Urinary bladder (tissue), 3 donors: ENCODE measurements at regions not wholly inside any gene's neighbourhood (a gene's known extent, or its start where the extent isn't known, plus 50 kb on each side); places are given as distances from the start of the nearest gene placed in this dataset.

Experiments
- DNase-seq: peaks from one replicate; pipeline ENCODE4 v3.0.0-alpha.2; 2015; ENCODE audit errors: extremely low spot score
- H3K27ac ChIP-seq: one replicate; pipeline ENCODE4 v1.5.1; 2013; ENCODE audit warnings: low read depth, mild to moderate bottlenecking, moderate library complexity
- H3K36me3 ChIP-seq: one replicate; pipeline ENCODE4 v1.6.1; 2013; ENCODE audit warnings: mild to moderate bottlenecking, moderate library complexity; ENCODE audit not compliant: insufficient read depth
- H3K4me1 ChIP-seq: one replicate; pipeline ENCODE4 v1.6.1; 2013; ENCODE audit warnings: mild to moderate bottlenecking, moderate library complexity; ENCODE audit not compliant: insufficient read depth
- H3K4me3 ChIP-seq: one replicate; pipeline ENCODE4 v1.5.1; 2013; ENCODE audit warnings: low read depth, low read length
- WGBS: extraction: QIAGEN DNeasy Blood & Tissue Kit; methylation state at CpG from one replicate; pipeline ENCODE4 v1.1.7; 2013; 5-methylcytosine and 5-hydroxymethylcytosine counted together
- donor health status: healthy with polysubstance abuse.
- donor health status: healthy.

- DNase-seq: no peak
- Histone ChIP-seq H3K27ac (no peak overlapping the region), H3K4me1 (no peaks in the 10 kb centered on the region), H3K36me3 (no peaks in the 10 kb centered on the region), H3K4me3 (no peak overlapping the region)
These were observed 141.2 kb downstream of the LRRC3B start for GRCh38 chr3:26763723-26764122.

GRCh38 chr3:26766031-26766430 lies 143.5 kb downstream of the LRRC3B start:
- Histone ChIP-seq H3K4me1 (no peaks in the 10 kb centered on the region), H3K36me3 (no peaks in the 10 kb centered on the region), H3K27ac (no peak overlapping the region), H3K4me3 (no peak overlapping the region)
- 36% methylated on average over 1 of the region's 1 CpG for WGBS
- no peak for DNase-seq

- WGBS: 93% methylated on average over 1 of the region's 1 CpG
- Histone ChIP-seq H3K4me3 (no peak overlapping the region), H3K27ac (no peak overlapping the region), H3K4me1 (no peaks in the 10 kb centered on the region), H3K36me3 (no peaks in the 10 kb centered on the region)
- no peak for DNase-seq
These were observed 145.6 kb downstream of the LRRC3B start for GRCh38 chr3:26768068-26768651.

GRCh38 chr3:26799679-26800317 lies 177.2 kb downstream of the LRRC3B start:
- 85% methylated on average over 5 of the region's 5 CpGs for WGBS
- no peak for DNase-seq

GRCh38 chr3:26807272-26807671 lies 184.7 kb downstream of the LRRC3B start:
- H3K4me1 ChIP-seq: no peaks in the 10 kb centered on the region
- WGBS: 72% methylated on average over 1 of the region's 1 CpG

More at GRCh38 chr3:26799679-26800317, 177.2 kb downstream of the LRRC3B start:
- Histone ChIP-seq H3K36me3 (no peaks in the 10 kb centered on the region), H3K4me3 (no peak overlapping the region), H3K27ac (no peak overlapping the region), H3K4me1 (no peaks in the 10 kb centered on the region)

GRCh38 chr3:26825454-26825853 lies 202.9 kb downstream of the LRRC3B start:
- no peak overlapping the region for H3K4me3 ChIP-seq
- 81% methylated on average over 2 of the region's 2 CpGs for WGBS
- no peak for DNase-seq
- no peak overlapping the region for H3K27ac ChIP-seq
- H3K4me1 ChIP-seq: no peaks in the 10 kb centered on the region
- H3K36me3 ChIP-seq: no peaks in the 10 kb centered on the region

More at GRCh38 chr3:26807272-26807671, 184.7 kb downstream of the LRRC3B start:
- Histone ChIP-seq H3K36me3 (no peaks in the 10 kb centered on the region), H3K27ac (no peak overlapping the region), H3K4me3 (no peak overlapping the region)
- no peak for DNase-seq

GRCh38 chr3:26827169-26827568 lies 204.6 kb downstream of the LRRC3B start:
- no peak for DNase-seq
- no peaks in the 10 kb centered on the region for H3K36me3 ChIP-seq
- H3K4me1 ChIP-seq: no peaks in the 10 kb centered on the region
- WGBS: 46% methylated on average over 1 of the region's 1 CpG
- no peak overlapping the region for H3K4me3 ChIP-seq
- H3K27ac ChIP-seq: no peak overlapping the region

GRCh38 chr3:26838026-26838425 lies 215.5 kb downstream of the LRRC3B start:
- WGBS: 68% methylated on average over 4 of the region's 4 CpGs
- Histone ChIP-seq H3K27ac (no peak overlapping the region), H3K4me1 (no peaks in the 10 kb centered on the region), H3K36me3 (no peaks in the 10 kb centered on the region), H3K4me3 (no peak overlapping the region)
- DNase-seq: no peak

GRCh38 chr3:26839001-26839400 lies 216.4 kb downstream of the LRRC3B start:
- 92% methylated on average over 1 of the region's 1 CpG for whole genome bisulfite sequencing
- Histone ChIP-seq H3K36me3 (no peaks in the 10 kb centered on the region), H3K27ac (no peak overlapping the region), H3K4me3 (no peak overlapping the region), H3K4me1 (no peaks in the 10 kb centered on the region)
- DNase-seq: no peak

GRCh38 chr3:26840272-26840870 lies 217.8 kb downstream of the LRRC3B start:
- no peak overlapping the region for H3K4me3 ChIP-seq
- H3K4me1 ChIP-seq: no peaks in the 10 kb centered on the region
- H3K36me3 ChIP-seq: no peaks in the 10 kb centered on the region
- 88% methylated on average over 1 of the region's 1 CpG for WGBS
- DNase-seq: no peak
- no peak overlapping the region for H3K27ac ChIP-seq

- 97% methylated on average over 3 of the region's 3 CpGs for WGBS
These were observed 222.6 kb downstream of the LRRC3B start for GRCh38 chr3:26845194-26845593.

GRCh38 chr3:26847680-26848079 lies 225.1 kb downstream of the LRRC3B start:
- H3K27ac ChIP-seq: no peak overlapping the region
- no peaks in the 10 kb centered on the region for H3K36me3 ChIP-seq
- DNase-seq: no peak
- no peak overlapping the region for H3K4me3 ChIP-seq
- H3K4me1 ChIP-seq: no peaks in the 10 kb centered on the region

More at GRCh38 chr3:26845194-26845593, 222.6 kb downstream of the LRRC3B start:
- Histone ChIP-seq H3K4me1 (no peaks in the 10 kb centered on the region), H3K36me3 (no peaks in the 10 kb centered on the region), H3K4me3 (no peak overlapping the region), H3K27ac (no peak overlapping the region)
- no peak for DNase-seq

- no peak for DNase-seq
- WGBS: 24% methylated on average over 3 of the region's 3 CpGs
These were observed 271.9 kb downstream of the LRRC3B start for GRCh38 chr3:26894443-26894842.

GRCh38 chr3:26915208-26915607 lies 292.6 kb downstream of the LRRC3B start:
- Histone ChIP-seq H3K27ac (no peak overlapping the region), H3K4me1 (no peaks in the 10 kb centered on the region), H3K4me3 (no peak overlapping the region), H3K36me3 (no peaks in the 10 kb centered on the region)
- no peak for DNase-seq

More at GRCh38 chr3:26894443-26894842, 271.9 kb downstream of the LRRC3B start:
- no peak overlapping the region for H3K27ac ChIP-seq
- no peak overlapping the region for H3K4me3 ChIP-seq
- no peaks in the 10 kb centered on the region for H3K36me3 ChIP-seq
- no peaks in the 10 kb centered on the region for H3K4me1 ChIP-seq
